IMR-90 (cell line): ENCODE measurements at regions not wholly inside any gene's neighbourhood (a gene's known extent, or its start where the extent isn't known, plus 50 kb on each side); places are given as distances from the start of the nearest gene placed in this dataset.

Experiments used
- CEBPB ChIP-seq: IDR thresholded peaks from 2 replicates; pipeline ENCODE4 v1.6.1; 2012; ENCODE audit warnings: low read depth, low read length, improper control_type of control experiment
- FOS ChIP-seq: fragments of 150-350 bp; IDR thresholded peaks from 2 replicates; pipeline ENCODE4 v1.6.1; 2016; ENCODE audit warnings: low read depth, low read length
- MAFK ChIP-seq: IDR thresholded peaks from 2 replicates; pipeline ENCODE4 v1.6.1; 2012; ENCODE audit warnings: low read depth, low read length, improper control_type of control experiment
- MAZ ChIP-seq: IDR thresholded peaks from 2 replicates; pipeline ENCODE4 v1.6.1; 2012; ENCODE audit warnings: low read depth, mild to moderate bottlenecking, low read length, improper control_type of control experiment, moderate library complexity, borderline replicate concordance
- POLR2A ChIP-seq: IDR thresholded peaks from 2 replicates; pipeline ENCODE4 v1.6.1; 2012; ENCODE audit warnings: mild to moderate bottlenecking, low read depth, low read length
- RFX5 ChIP-seq: IDR thresholded peaks from 2 replicates; pipeline ENCODE4 v1.8.0; 2012; ENCODE audit warnings: low read depth, mild to moderate bottlenecking, low read length, moderate library complexity
- TF ChIP-seq, protein P1 (sequence below): conservative IDR thresholded peaks from 2 replicates; pipeline ENCODE4 v1.5.1; 2012; ENCODE audit warnings: mild to moderate bottlenecking, low read depth, low read length, improper control_type of control experiment

DNA sequence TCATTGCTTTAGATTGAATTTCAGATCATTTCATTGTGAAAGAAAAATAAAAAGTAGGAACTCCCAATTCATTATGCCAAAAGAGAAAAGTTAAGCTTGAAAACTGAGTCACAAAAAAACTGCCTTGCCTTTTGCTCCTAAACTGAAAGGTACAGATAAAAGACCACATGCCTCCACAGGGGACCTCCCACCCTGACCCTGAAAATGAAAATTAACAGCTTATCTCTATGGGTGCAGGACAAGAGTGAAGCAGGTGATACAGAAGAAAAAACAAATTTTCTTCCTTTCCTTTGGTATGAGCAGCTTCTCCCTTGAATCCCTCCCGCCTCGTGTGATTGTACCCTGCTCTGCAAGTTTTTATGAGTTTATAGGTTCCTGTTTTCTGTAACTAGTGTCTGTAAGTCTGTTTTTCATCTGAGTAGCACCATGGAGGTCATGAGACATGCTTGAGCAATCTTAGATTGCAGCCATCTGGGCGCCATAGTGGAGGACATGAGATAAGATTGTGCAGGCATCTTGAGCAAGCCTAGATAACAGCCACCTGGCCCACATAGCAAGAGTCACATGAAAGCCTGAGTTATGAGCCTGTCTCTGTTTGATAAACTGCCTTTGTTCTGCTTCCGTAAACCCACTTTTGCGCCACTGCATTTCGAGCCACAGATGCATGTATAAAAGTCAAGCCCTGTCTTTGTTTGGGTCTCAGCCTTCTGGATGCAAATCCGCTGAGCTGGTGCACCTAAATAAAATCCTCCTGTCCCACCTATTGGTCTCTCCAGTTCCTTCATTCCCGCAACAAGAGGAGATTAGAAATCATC lies 56.2 kb upstream of the DYNC1I2 start:
- TF ChIP-seq, protein P1, sequence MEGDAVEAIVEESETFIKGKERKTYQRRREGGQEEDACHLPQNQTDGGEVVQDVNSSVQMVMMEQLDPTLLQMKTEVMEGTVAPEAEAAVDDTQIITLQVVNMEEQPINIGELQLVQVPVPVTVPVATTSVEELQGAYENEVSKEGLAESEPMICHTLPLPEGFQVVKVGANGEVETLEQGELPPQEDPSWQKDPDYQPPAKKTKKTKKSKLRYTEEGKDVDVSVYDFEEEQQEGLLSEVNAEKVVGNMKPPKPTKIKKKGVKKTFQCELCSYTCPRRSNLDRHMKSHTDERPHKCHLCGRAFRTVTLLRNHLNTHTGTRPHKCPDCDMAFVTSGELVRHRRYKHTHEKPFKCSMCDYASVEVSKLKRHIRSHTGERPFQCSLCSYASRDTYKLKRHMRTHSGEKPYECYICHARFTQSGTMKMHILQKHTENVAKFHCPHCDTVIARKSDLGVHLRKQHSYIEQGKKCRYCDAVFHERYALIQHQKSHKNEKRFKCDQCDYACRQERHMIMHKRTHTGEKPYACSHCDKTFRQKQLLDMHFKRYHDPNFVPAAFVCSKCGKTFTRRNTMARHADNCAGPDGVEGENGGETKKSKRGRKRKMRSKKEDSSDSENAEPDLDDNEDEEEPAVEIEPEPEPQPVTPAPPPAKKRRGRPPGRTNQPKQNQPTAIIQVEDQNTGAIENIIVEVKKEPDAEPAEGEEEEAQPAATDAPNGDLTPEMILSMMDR: no peak
- TF ChIP-seq MAFK (no peak), POLR2A (no peak), FOS (no peak), MAZ (no peak), CEBPB (no peak), RFX5 (no peak)
